ENCODE measurements at regions not wholly inside any gene's neighbourhood (a gene's known extent, or its start where the extent isn't known, plus 50 kb on each side); places are given as distances from the start of the nearest gene placed in this dataset.

GRCh38 chr10:30127120-30127541, 67.7 kb upstream of the JCAD start:
- peak; percentile 75 for DNase-seq (ENCODE audit: low read depth)
- TF ChIP-seq CTCF (IDR thresholded peaks at IDR 0.05; ENCODE audit: low read length, missing control alignments), result no peak
- no peak overlapping the region for H3K4me3 ChIP-seq (replicated peaks; ENCODE audit: low read depth, low read length)

- TF ChIP-seq CTCF (IDR thresholded peaks at IDR 0.05; ENCODE audit: low read length, missing control alignments), result no peak
- no peak for DNase-seq (ENCODE audit: low read depth)
Observed at GRCh38 chr10:30125496-30125895, 66.1 kb upstream of the JCAD start.

GRCh38 chr10:30124704-30125103, 65.3 kb upstream of the JCAD start:
- DNase-seq (ENCODE audit: low read depth), result no peak
- TF ChIP-seq CTCF (IDR thresholded peaks at IDR 0.05; ENCODE audit: low read length, missing control alignments), result no peak
- H3K4me3 ChIP-seq (replicated peaks; ENCODE audit: low read depth, low read length), result no peak overlapping the region

More at GRCh38 chr10:30125496-30125895, 66.1 kb upstream of the JCAD start:
- H3K4me3 ChIP-seq (replicated peaks; ENCODE audit: low read depth, low read length), result no peak overlapping the region

- DNase-seq (ENCODE audit: low read depth), result no peak
- no peak overlapping the region for H3K4me3 ChIP-seq (replicated peaks; ENCODE audit: low read depth, low read length)
- TF ChIP-seq CTCF (IDR thresholded peaks at IDR 0.05; ENCODE audit: low read length, missing control alignments), result no peak
Observed at GRCh38 chr10:30121401-30121800, 62.0 kb upstream of the JCAD start.

GRCh38 chr10:30118590-30118989, 59.2 kb upstream of the JCAD start:
- no peak for TF ChIP-seq CTCF (IDR thresholded peaks at IDR 0.05; ENCODE audit: low read length, missing control alignments)
- no peak for DNase-seq (ENCODE audit: low read depth)
- H3K4me3 ChIP-seq (replicated peaks; ENCODE audit: low read depth, low read length), result no peak overlapping the region

GRCh38 chr10:30117812-30118501, 58.6 kb upstream of the JCAD start:
- TF ChIP-seq CTCF (IDR thresholded peaks at IDR 0.05; ENCODE audit: low read length, missing control alignments), result no peak
- DNase-seq (ENCODE audit: low read depth), result no peak
- H3K4me3 ChIP-seq (replicated peaks; ENCODE audit: low read depth, low read length), result no peak overlapping the region

GRCh38 chr10:30116041-30116491, 56.7 kb upstream of the JCAD start:
- H3K4me3 ChIP-seq (replicated peaks; ENCODE audit: low read depth, low read length), result no peak overlapping the region
- no peak for DNase-seq (ENCODE audit: low read depth)
- TF ChIP-seq CTCF (IDR thresholded peaks at IDR 0.05; ENCODE audit: low read length, missing control alignments), result no peak
